ENCODE measurements at regions not wholly inside any gene's neighbourhood (a gene's known extent, or its start where the extent isn't known, plus 50 kb on each side); places are given as distances from the start of the nearest gene placed in this dataset.
"Not testable (repeated sequence)": the region's sequence is repeated elsewhere in the genome, so short reads cannot be mapped to it uniquely, and the experiment has no call there.

DNA sequence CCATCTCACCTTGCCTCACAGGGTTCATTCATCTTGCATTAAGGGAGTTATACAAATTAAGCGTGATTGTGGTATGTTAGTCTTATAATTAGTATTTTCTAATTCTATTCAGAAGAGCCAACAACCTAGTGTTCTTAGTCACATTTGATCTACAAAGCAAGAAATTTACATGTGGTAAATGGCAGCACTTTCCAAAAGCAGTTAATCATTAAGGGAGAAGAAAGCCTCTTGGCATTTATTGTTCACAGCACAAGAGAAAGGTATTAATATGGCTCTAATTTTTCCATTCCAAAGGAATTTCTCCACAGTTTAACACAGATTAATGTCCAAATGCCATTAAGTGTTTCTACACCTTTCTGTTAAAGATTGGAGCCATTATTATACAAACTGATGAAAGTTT lies 1077.1 kb downstream of the ZPLD1 start:
- no peak for FAIRE-seq

DNA sequence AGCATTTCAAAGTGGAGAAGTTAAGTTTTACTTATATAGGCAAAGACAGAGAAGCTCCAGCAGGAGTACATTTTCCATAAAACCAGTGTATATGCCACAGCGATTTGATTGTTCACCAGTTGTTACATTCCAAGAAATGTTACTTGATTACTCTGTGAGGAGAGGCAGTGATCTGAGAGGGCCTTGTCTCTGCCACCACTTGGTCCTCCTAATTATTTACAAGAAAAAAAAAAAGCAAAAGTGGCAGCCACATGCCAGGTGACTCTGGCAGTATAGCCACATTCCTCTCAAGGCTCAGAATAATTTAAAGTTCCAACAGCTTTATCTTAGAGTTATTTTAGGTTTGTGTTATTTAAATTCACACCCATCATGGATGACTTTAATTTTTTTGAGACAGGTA lies 1077.8 kb downstream of the ZPLD1 start:
- no peak for FAIRE-seq

GRCh38 chr3:103513003-103513402 lies 1078.2 kb downstream of the ZPLD1 start:
- FAIRE-seq, result no peak

DNA sequence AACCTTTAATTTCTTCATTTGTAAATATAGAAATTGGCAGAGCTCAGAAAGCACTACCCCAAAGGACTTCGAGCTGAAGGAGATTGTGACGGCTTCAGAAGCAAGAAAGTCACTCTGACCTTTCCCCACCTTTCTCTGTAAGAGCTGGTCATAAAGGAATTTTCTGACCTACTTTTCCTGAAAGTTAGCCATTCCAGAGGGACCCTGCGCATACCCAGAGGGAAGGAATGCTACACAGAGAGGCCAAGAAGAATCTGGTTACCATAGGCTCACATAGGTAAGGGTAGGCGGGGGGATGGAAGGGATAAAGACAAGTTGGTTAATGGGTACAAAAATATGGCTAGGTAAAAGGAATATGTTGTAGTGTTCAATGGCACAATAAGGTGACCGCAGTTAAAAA lies 1080.3 kb downstream of the ZPLD1 start:
- no peak for FAIRE-seq

GRCh38 chr3:103516950-103517349 lies 1082.1 kb downstream of the ZPLD1 start:
- FAIRE-seq, result no peak

DNA sequence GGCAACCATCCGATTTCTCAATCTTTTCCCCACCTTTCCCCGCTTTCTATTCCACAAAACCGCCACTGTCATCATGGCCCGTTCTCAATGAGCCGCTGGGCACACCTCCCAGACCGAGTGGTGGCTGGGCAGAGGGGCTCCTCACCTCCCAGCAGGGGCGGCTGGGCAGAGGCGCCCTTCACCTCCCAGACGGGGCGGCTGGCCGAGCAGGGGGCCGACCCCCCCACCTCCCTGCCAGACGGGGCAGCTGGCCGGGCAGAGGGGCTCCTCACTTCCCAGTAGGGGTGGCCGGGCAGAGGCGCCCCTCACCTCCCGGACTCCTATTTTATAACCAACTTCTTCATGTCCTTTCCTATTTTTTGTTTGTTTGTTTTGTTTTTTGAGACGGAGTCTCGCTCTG lies 1096.5 kb downstream of the ZPLD1 start:
- not testable (repeated sequence) for FAIRE-seq

DNA sequence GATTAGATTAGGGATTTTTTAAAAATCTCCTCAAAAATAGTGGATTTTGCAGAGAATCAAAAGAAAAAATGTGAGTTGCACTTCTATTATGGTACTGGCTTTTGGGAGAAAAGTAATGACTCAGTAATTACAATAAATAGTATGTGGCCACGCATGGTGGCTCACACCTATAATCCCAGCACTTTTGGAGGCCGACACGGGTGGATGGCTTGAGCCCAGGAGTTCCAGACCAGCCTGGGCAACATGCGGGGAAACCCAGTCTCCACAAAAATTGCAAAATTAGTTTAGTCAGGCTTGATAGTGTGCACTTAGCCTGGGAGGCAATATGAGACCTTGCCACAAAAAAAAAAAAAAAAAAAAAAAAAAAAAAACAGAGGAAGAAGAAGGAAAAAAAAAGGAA lies 1098.2 kb downstream of the ZPLD1 start:
- no peak for FAIRE-seq

DNA sequence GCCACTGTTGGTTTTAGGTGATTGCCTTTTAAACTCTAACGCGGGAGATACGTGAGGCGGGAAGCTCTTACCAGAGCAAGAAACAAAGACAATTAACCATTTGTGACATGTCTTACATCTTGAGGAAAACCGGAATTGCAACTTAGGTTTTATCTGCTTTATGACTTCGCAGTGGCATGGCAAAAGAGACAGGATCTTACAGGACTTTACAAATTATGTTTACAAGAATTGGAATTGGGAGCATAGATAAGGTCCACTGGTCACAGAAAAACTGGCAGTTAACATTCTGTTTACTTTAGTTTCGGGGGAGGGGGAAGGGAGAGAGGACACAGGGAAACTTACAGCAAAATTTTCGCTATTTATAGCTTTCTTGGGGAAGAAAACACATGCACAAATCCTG lies 1119.6 kb downstream of the ZPLD1 start:
- FAIRE-seq, result no peak

GRCh38 chr3:103564116-103564515 lies 1129.3 kb downstream of the ZPLD1 start:
- not testable (repeated sequence) for FAIRE-seq

DNA sequence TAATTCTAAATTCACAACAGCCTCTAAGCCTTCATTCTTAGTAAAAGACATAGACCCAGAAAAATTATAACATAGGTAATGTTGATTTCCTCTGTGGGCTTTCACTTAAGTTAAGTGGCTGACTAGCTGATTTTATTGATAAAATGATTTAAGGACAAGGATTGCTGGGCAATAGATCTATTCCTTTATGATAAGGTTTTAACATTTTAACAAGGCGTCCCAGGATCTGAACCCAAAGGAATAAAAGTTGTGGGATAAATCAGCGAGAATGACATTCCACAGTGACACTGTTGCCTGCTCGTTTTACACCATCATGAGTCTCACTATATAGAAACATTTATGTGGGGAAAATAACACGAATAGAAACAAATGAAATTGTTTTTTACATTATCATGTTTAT lies 1151.0 kb downstream of the ZPLD1 start:
- no peak for FAIRE-seq

GRCh38 chr3:103589770-103590169 lies 1155.0 kb downstream of the ZPLD1 start:
- no peak for FAIRE-seq

DNA sequence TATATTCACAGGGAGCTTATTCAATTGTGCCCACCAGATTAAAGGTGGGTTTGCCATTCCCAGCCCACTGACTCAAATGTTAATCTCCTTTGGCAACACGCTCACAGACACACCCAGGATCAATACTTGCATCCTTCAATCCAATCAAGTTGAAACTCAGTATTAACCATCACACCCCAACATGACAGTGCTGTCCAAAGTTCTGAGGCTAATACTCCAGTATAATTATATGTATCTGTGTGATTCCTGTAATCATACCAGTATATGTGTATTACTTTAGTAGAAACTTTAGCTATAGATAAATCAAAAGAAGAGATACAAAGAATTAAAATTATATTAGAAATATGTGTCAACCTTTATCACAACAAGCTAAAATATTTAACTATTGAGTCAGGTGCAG lies 1166.0 kb downstream of the ZPLD1 start:
- FAIRE-seq, result no peak

- FAIRE-seq, result no peak
Observed at GRCh38 chr3:103601666-103602065, 1166.9 kb downstream of the ZPLD1 start.

DNA sequence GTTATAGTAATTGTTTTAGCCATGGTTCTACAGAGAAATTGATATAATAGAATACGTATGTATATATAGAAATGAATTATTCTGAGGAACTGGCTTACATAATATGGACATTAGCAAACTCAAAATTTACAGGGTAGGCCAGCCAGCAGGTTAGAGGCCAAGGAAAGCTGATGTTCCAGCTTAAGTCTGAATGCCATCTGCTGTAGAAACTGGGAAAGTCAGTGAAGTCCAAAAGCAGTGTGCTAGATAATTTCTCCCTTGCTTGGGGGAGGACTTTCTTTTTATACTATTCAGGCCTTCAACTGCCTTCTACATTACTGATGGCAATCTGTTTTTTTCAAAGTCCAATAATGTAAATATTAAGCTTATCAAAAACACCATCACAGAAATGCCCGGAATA lies 1174.7 kb downstream of the ZPLD1 start:
- no peak for FAIRE-seq

DNA sequence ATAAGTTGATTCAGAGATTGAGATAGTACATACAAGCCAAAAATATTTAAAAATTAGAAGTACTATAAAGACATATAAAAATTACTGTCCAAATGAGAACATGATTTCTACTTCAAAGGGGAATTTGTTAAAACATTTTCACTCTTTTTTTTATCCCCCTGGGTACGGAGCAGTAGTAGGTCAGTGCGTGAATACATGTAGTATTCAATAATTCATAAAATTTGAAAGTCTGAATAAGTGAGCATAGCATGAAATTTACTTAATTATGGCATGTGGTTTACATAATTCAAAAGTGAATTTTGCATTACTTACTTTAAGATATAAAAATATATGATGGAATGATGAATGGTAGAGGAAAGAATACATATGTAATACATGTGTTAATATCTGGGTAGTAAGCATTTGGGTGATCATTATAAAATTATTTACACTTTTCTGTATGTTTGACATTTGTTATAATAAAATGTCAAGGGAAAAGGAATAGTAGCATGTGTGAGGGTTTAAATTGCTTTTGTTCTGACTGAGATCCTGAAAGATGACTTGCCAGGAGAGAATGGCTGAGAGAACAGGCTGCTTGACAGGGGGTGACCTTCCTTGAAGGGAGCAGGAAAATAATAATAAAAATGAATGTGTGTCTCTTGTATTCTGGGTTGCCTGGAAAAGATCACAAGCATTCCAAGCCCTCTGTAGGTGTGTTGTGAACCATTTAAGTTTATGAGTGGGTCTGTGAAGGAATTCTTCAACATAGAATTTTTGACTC lies 1178.8 kb downstream of the ZPLD1 start:
- FAIRE-seq, result no peak

GRCh38 chr3:103614719-103615118 lies 1179.9 kb downstream of the ZPLD1 start:
- no peak for FAIRE-seq

GRCh38 chr3:103617961-103618360 lies 1183.1 kb downstream of the ZPLD1 start:
- no peak for FAIRE-seq

GRCh38 chr3:103624271-103624670 lies 1189.5 kb downstream of the ZPLD1 start:
- FAIRE-seq, result no peak

DNA sequence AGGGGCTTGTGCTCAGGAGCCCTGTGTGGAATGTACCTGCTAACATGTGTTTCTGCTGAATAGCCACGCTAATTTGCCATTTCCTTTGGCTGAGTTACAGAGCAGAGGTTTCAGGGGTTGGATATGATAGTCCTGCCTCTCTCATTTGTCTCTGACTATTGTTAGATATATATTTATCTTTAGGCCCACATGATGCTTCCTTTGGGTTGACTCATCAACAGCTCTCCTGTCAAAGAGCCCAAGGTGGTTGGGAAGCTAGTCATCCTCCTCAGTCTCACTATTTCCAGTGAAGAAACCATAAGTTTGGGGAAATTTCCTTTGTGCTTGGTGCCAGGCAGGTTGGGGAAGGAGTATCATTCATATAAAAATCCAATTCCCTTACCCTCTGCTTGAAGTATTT lies 1194.6 kb downstream of the ZPLD1 start:
- no peak for FAIRE-seq

DNA sequence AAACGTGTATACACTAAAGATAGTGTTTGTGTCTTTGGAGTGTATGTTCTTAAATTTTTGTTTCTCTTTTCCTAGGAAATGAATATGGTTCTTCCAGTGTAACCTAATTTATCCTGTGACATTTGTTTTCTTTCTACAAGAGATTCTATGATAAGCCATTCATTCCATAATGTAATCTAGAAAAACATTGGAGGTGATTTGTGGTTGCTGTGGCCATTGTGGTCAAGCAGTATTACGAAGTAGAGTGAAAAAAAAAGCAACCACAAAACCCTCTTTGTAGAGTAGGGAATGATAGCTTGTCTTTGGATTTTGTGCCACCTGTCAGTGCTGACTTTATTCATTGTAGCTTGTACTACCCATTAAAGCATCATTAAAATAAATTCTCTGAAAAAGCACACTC lies 1209.6 kb downstream of the ZPLD1 start:
- FAIRE-seq, result no peak

DNA sequence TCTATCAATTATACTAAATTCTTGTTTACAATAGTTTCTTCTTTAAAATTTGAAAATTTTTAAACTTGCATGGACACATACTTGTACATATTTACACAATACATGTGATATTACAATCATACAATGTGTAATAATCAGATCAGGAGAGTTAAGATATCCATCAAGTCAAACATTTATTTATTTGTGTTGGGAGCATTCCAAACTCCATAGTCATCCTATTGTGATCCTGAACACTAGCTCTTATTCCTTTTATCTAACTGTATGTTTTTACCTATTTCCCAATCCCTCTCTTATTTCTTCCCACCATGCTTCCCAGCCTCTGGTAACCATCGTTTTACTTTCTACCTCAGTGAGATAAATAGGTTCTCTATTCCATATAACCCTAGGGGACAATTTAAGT lies 1219.2 kb downstream of the ZPLD1 start:
- FAIRE-seq, result no peak

DNA sequence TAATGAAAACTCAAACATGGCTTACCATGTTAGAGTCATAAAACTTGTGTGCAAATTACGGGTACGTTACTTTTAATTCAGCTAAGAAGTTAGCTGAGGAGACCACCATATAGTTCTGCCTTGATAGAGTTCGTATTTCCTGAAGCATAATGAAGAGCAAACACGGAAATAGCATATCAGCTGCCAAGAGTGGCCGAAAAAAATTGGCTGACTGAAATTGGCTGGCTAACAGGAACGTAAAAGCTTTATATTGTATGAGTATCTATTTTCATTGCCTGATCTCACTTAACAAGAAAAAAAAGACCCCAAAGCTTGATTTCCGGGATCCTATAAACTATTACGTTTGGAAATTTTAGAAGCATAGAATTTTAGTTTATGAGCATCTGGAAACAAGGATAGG lies 1222.9 kb downstream of the ZPLD1 start:
- FAIRE-seq, result no peak

GRCh38 chr3:103660810-103661209 lies 1226.0 kb downstream of the ZPLD1 start:
- FAIRE-seq, result no peak

- no peak for FAIRE-seq
Observed at GRCh38 chr3:103662591-103662990, 1227.8 kb downstream of the ZPLD1 start.

DNA sequence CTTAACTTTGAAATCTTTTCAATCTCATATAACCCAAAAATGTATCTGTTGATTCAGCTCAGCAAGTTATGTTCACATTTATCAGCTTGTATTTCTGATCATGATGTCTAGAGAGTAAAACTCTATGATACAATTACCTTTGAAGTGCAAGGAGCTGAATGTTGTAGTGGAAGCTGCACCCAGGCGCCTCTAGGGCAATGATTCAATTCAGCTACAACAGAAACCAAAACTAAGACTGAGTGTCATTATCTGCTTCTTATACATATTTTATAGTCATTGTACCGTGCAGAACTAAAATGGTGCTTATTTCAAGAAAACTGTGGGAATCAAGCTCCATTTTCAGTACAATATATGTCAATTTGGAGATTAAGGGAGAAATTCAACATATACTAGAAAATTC lies 1237.5 kb downstream of the ZPLD1 start:
- FAIRE-seq, result no peak

All from colon (tissue), 2 donors.